ENCODE measurements at regions not wholly inside any gene's neighbourhood (a gene's known extent, or its start where the extent isn't known, plus 50 kb on each side); places are given as distances from the start of the nearest gene placed in this dataset.

DNA sequence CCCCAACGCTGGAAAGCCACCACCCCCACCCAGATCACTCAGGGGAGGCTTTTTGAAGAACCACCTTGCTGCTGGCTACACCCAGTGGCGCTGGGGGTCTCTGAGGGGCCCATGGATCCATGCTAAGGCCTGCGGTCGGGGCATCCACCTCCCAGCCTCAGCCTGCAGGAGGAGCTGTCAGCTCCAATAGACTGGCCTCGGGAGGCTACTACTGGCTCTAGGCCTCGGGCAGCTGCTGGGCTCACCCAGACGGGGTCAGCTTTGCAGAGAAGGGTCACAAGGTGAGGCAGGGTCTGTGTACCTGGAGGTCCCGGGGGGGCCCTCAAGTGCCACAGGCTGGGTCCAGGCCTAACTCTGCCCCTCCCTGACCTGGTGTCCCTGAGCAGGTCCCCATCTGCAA, 193.7 kb downstream of the OLFM1 start:
- no peak for TF ChIP-seq CTCF (IDR thresholded peaks at IDR 0.05; ENCODE audit: poor library complexity, severe bottlenecking)
- TF ChIP-seq POLR2AphosphoS5 (IDR thresholded peaks at IDR 0.05): no peak
- TF ChIP-seq EZH2 (IDR thresholded peaks at IDR 0.05; ENCODE audit: borderline replicate concordance, insufficient read depth, low read length, poor library complexity, severe bottlenecking): no peak
- TF ChIP-seq EP300 (conservative IDR thresholded peaks at IDR 0.05; ENCODE audit: poor library complexity, severe bottlenecking): no peak
- TF ChIP-seq SMC3 (conservative IDR thresholded peaks at IDR 0.05; ENCODE audit: poor library complexity): no peak
- no peak for TF ChIP-seq REST (IDR thresholded peaks at IDR 0.05; ENCODE audit: borderline replicate concordance)
- no peak for TF ChIP-seq RAD21 (conservative IDR thresholded peaks at IDR 0.05)
